Endodermal cell (in vitro differentiated cells): ENCODE measurements at regions not wholly inside any gene's neighbourhood (a gene's known extent, or its start where the extent isn't known, plus 50 kb on each side); places are given as distances from the start of the nearest gene placed in this dataset.
A peak's percentile ranks its signal among the peaks of the same experiment; 100 is the strongest.

Experiments
- DNase-seq: peaks from one replicate; pipeline ENCODE4 v3.0.0-alpha.2; 2017
- H3K27ac ChIP-seq: 2 replicates; pipeline ENCODE4 v1.5.1; 2013; ENCODE audit warnings: mild to moderate bottlenecking, low read depth, low read length, moderate library complexity
- H3K27me3 ChIP-seq: 2 replicates; pipeline ENCODE4 v1.6.1; 2013; ENCODE audit warnings: mild to moderate bottlenecking, low read length, moderate library complexity; ENCODE audit not compliant: insufficient read depth, control insufficient read depth, poor library complexity, severe bottlenecking
- H3K36me3 ChIP-seq: 2 replicates; pipeline ENCODE4 v1.7.0; 2013; ENCODE audit warnings: mild to moderate bottlenecking, low read length, moderate library complexity; ENCODE audit not compliant: control insufficient read depth, insufficient read depth
- H3K4me1 ChIP-seq: one replicate; pipeline ENCODE4 v1.7.0; 2013; ENCODE audit warnings: low read length; ENCODE audit not compliant: control insufficient read depth, insufficient read depth
- H3K4me3 ChIP-seq: 2 replicates; pipeline ENCODE4 v1.5.1; 2013; ENCODE audit warnings: mild to moderate bottlenecking, low read length, moderate library complexity
- H3K9ac ChIP-seq: 2 replicates; pipeline ENCODE4 v1.6.1; 2013; ENCODE audit warnings: mild to moderate bottlenecking, low read length, moderate library complexity; ENCODE audit not compliant: poor library complexity, severe bottlenecking; ENCODE audit errors: extremely low read depth
- H3K9me3 ChIP-seq: 2 replicates; pipeline ENCODE4 v1.6.1; 2013; ENCODE audit warnings: mild to moderate bottlenecking, low read length, moderate library complexity; ENCODE audit not compliant: control insufficient read depth
- H3K27ac Mint-ChIP-seq: 2 replicates; pipeline ENCODE4 v1.8.0; 2020; ENCODE audit warnings: mixed read lengths
- H3K27me3 Mint-ChIP-seq: 2 replicates; pipeline ENCODE4 v1.8.0; 2021; ENCODE audit warnings: mild to moderate bottlenecking, mixed read lengths; ENCODE audit not compliant: insufficient read depth
- H3K36me3 Mint-ChIP-seq: 2 replicates; pipeline ENCODE4 v1.8.0; 2020; ENCODE audit warnings: low read depth, mixed read lengths
- H3K4me1 Mint-ChIP-seq: 2 replicates; pipeline ENCODE4 v1.8.0; 2020; ENCODE audit warnings: mixed read lengths
- H3K4me3 Mint-ChIP-seq: 2 replicates; pipeline ENCODE4 v1.8.0; 2020; ENCODE audit warnings: mild to moderate bottlenecking, moderate library complexity, mixed read lengths
- H3K9me3 Mint-ChIP-seq: 2 replicates; pipeline ENCODE4 v1.8.0; 2020; ENCODE audit warnings: mild to moderate bottlenecking, mixed read lengths
- WGBS, 2 experiments: methylation state at CpG; one replicate each; pipeline versions ENCODE4 v1.1.5 to v1.1.7; 2013; ENCODE audit warnings: missing lambda C conversion rate in 2 of 2, mixed read lengths in 1 of 2; ENCODE audit not compliant: insufficient coverage in 1 of 2, insufficient read length in 1 of 2; 5-methylcytosine and 5-hydroxymethylcytosine counted together
- TF ChIP-seq, protein P1 (sequence below): fragments of 200-600 bp; sonication (generic); conservative IDR thresholded peaks from 2 replicates; pipeline ENCODE4 v1.5.0; 2021; ENCODE audit warnings: antibody characterized with exemption, mild to moderate bottlenecking

DNA sequence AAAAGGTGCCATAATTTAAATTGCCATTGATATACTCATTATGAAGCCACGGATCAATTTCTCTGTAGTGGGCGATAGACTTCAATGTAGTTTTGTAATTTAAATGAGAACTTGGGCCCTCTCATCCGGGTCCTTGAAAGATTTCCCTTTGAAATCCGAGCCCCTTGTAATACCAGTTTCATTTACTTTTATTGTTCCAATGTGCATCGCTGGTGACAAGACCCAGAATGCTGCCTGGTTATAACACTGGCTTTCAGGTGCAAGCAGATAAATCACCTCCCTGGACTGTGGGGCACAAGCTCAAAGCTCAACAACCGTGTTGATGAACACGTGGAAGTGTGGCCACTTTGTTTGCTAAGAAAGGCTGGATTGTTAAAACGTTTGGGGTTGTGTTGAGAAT is 68.9 kb upstream of the FZD10 start:
- peaks cover 12% of the 10 kb centered on the region for H3K9me3 Mint-ChIP-seq
- H3K9me3 ChIP-seq, result no peaks in the 10 kb centered on the region
- H3K27ac Mint-ChIP-seq, result no peak overlapping the region
- peaks cover 5% of the 10 kb centered on the region for H3K4me1 Mint-ChIP-seq
- no peak overlapping the region for H3K27ac ChIP-seq
- no peaks in the 10 kb centered on the region for H3K36me3 ChIP-seq
- peaks cover 44% of the 10 kb centered on the region for H3K27me3 Mint-ChIP-seq
- H3K4me1 ChIP-seq, result no peaks in the 10 kb centered on the region
- DNase-seq, result no peak
- TF ChIP-seq, protein P1, sequence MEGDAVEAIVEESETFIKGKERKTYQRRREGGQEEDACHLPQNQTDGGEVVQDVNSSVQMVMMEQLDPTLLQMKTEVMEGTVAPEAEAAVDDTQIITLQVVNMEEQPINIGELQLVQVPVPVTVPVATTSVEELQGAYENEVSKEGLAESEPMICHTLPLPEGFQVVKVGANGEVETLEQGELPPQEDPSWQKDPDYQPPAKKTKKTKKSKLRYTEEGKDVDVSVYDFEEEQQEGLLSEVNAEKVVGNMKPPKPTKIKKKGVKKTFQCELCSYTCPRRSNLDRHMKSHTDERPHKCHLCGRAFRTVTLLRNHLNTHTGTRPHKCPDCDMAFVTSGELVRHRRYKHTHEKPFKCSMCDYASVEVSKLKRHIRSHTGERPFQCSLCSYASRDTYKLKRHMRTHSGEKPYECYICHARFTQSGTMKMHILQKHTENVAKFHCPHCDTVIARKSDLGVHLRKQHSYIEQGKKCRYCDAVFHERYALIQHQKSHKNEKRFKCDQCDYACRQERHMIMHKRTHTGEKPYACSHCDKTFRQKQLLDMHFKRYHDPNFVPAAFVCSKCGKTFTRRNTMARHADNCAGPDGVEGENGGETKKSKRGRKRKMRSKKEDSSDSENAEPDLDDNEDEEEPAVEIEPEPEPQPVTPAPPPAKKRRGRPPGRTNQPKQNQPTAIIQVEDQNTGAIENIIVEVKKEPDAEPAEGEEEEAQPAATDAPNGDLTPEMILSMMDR, result no peak
- no peak overlapping the region for H3K4me3 ChIP-seq
- no peak overlapping the region for H3K9ac ChIP-seq
- H3K27me3 ChIP-seq, result no peaks in the 10 kb centered on the region
- no peaks in the 10 kb centered on the region for H3K36me3 Mint-ChIP-seq
- 87% methylated on average over 6 to 8 of the region's 8 CpGs for WGBS, 2 experiments
- no peak overlapping the region for H3K4me3 Mint-ChIP-seq

DNA sequence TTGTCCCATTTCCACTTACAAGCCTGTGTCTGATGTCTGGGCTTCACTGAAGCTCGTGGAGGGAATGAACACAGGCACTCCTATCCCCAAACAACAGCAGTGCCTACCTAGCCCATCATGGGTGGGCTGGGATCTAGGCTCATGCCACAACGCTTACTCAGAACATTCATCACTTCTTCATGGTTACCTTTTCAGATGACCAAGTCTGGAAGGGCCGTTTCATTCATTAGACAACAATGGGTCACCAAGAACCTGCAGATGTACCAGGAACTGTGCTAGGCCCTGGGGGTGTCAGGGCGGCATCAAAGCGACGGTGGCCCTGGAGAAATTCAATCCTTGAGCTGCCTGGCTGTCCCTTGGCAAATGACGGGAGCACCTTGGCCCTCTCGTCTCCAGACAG is 64.9 kb upstream of the FZD10 start:
- peaks cover 48% of the 10 kb centered on the region for H3K27me3 Mint-ChIP-seq

DNA sequence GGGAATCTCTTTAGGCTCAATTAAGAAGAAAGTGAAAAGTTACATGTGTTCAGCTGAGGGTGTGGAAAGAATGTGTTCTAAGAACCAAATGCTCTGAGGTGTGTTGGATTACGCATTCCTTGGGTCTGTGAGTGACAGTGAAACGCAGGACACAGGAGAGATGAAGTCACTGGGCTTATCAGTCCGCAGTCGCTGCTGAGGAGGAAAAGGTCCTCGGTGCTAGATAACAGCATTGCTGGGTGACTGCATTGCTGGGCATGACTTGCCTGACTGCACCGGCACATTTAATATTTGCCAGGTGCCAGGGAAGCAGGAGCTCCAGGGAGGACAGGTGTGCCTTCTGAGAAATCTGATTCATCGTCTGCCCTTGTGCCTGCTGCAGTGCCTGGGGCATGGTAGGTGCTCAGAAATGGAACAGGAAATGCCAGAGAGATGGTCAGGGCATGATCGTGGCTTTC is 64.4 kb upstream of the FZD10 start:
- Mint-ChIP-seq H3K4me3 (no peak overlapping the region), H3K36me3 (no peaks in the 10 kb centered on the region), H3K27ac (no peak overlapping the region), H3K9me3 (no peaks in the 10 kb centered on the region), H3K27me3 (peaks cover 48% of the 10 kb centered on the region), H3K4me1 (peaks cover 5% of the 10 kb centered on the region)
- peaks cover 8% of the 10 kb centered on the region for H3K27me3 ChIP-seq
- H3K9ac ChIP-seq, result no peak overlapping the region
- H3K9me3 ChIP-seq, result no peaks in the 10 kb centered on the region
- no peak overlapping the region for H3K27ac ChIP-seq
- TF ChIP-seq, protein P1, result no peak
- no peaks in the 10 kb centered on the region for H3K4me1 ChIP-seq
- H3K36me3 ChIP-seq, result no peaks in the 10 kb centered on the region
- WGBS, 2 experiments, result 88% methylated on average over 7 to 8 of the region's 8 CpGs
- H3K4me3 ChIP-seq, result no peak overlapping the region
- DNase-seq, result peak; percentile 68

More for the DNA sequence above, 64.9 kb upstream of the FZD10 start:
- Histone ChIP-seq H3K9ac (no peak overlapping the region), H3K4me3 (no peak overlapping the region), H3K36me3 (no peaks in the 10 kb centered on the region), H3K27me3 (peaks cover 8% of the 10 kb centered on the region), H3K9me3 (no peaks in the 10 kb centered on the region), H3K4me1 (no peaks in the 10 kb centered on the region), H3K27ac (no peak overlapping the region)
- TF ChIP-seq, protein P1, result no peak
- H3K4me1 Mint-ChIP-seq, result peaks cover 5% of the 10 kb centered on the region
- no peaks in the 10 kb centered on the region for H3K9me3 Mint-ChIP-seq
- DNase-seq, result peak; percentile 45
- WGBS, 2 experiments, result 84 to 95% methylated on average over 7 to 8 of the region's 8 CpGs
- no peaks in the 10 kb centered on the region for H3K36me3 Mint-ChIP-seq
- no peak overlapping the region for H3K27ac Mint-ChIP-seq
- H3K4me3 Mint-ChIP-seq, result no peak overlapping the region
